WTC11 (cell line): ENCODE measurements at regions not wholly inside any gene's neighbourhood (a gene's known extent, or its start where the extent isn't known, plus 50 kb on each side); places are given as distances from the start of the nearest gene placed in this dataset.

ENCODE experiments used
- ARID4B ChIP-seq: sonication (generic); formaldehyde crosslinking; IDR thresholded peaks from 2 replicates; pipeline ENCODE4 v1.8.0; 2023; ENCODE audit warnings: missing genetic modification reagents, mild to moderate bottlenecking, borderline replicate concordance
- ATF2 ChIP-seq: sonication (generic); formaldehyde crosslinking; IDR thresholded peaks from 2 replicates; pipeline ENCODE4 v1.8.1; 2022; ENCODE audit warnings: low read depth, missing genetic modification reagents, borderline replicate concordance
- CREB1 ChIP-seq: sonication (generic); formaldehyde crosslinking; IDR thresholded peaks from 2 replicates; pipeline ENCODE4 v1.8.0; 2023; ENCODE audit warnings: mild to moderate bottlenecking, missing genetic modification reagents
- CTCF ChIP-seq: fragments of 200-600 bp; IDR thresholded peaks from 2 replicates; pipeline ENCODE4 v1.8.0; 2022; ENCODE audit warnings: antibody characterized with exemption
- E2F1 ChIP-seq: sonication (generic); formaldehyde crosslinking; IDR thresholded peaks from 2 replicates; pipeline ENCODE4 v1.8.0; 2022; ENCODE audit warnings: mild to moderate bottlenecking, missing genetic modification reagents
- E2F5 ChIP-seq: sonication (generic); formaldehyde crosslinking; IDR thresholded peaks from 2 replicates; pipeline ENCODE4 v1.8.1; 2022; ENCODE audit warnings: mild to moderate bottlenecking, moderate library complexity, missing genetic modification reagents
- ESRRA ChIP-seq: sonication (generic); formaldehyde crosslinking; IDR thresholded peaks from 2 replicates; pipeline ENCODE4 v1.8.1; 2022; ENCODE audit warnings: mild to moderate bottlenecking, missing genetic modification reagents, borderline replicate concordance
- FOXJ3 ChIP-seq: sonication (generic); formaldehyde crosslinking; IDR thresholded peaks from 2 replicates; pipeline ENCODE4 v1.9.0; 2021; ENCODE audit warnings: missing genetic modification reagents, mild to moderate bottlenecking, borderline replicate concordance
- HMGXB4 ChIP-seq: sonication (generic); formaldehyde crosslinking; IDR thresholded peaks from 2 replicates; pipeline ENCODE4 v1.8.1; 2023; ENCODE audit warnings: mild to moderate bottlenecking, moderate library complexity, missing genetic modification reagents
- NFYB ChIP-seq: sonication (generic); formaldehyde crosslinking; conservative IDR thresholded peaks from 2 replicates; pipeline ENCODE4 v1.8.0; 2022; ENCODE audit warnings: low read depth, missing genetic modification reagents
- OVOL2 ChIP-seq: fragments of 250-450 bp; sonication (Bioruptor Pico); IDR thresholded peaks from 2 replicates; pipeline ENCODE4 v1.9.0; 2021; ENCODE audit warnings: mild to moderate bottlenecking, borderline replicate concordance
- TCF7 ChIP-seq: sonication (generic); formaldehyde crosslinking; IDR thresholded peaks from 2 replicates; pipeline ENCODE4 v1.8.0; 2022; ENCODE audit warnings: mild to moderate bottlenecking, low read depth, missing genetic modification reagents, moderate library complexity
- ZNF138 ChIP-seq: sonication (generic); formaldehyde crosslinking; conservative IDR thresholded peaks from 2 replicates; pipeline ENCODE4 v1.8.1; 2022; ENCODE audit warnings: mild to moderate bottlenecking, moderate library complexity, missing genetic modification reagents
- ZNF416 ChIP-seq: fragments of 250-450 bp; sonication (Bioruptor Pico); IDR thresholded peaks from 2 replicates; pipeline ENCODE4 v1.9.0; 2021; ENCODE audit warnings: mild to moderate bottlenecking, inconsistent platforms

GRCh38 chr1:188986745-188987417 lies 1490.8 kb downstream of the BRINP3 start:
- TF ChIP-seq CTCF (no peak), ARID4B (CRISPR knock-in tag) (no peak), ZNF138 (CRISPR knock-in tag) (no peak), FOXJ3 (CRISPR knock-in tag) (no peak), E2F5 (CRISPR knock-in tag) (no peak), CREB1 (CRISPR knock-in tag) (no peak), OVOL2 (no peak), ESRRA (CRISPR knock-in tag) (no peak), E2F1 (no peak), ATF2 (CRISPR knock-in tag) (no peak), ZNF416 (no peak), HMGXB4 (no peak), NFYB (CRISPR knock-in tag) (no peak), TCF7 (no peak)
